ENCODE measurements at regions not wholly inside any gene's neighbourhood (a gene's known extent, or its start where the extent isn't known, plus 50 kb on each side); places are given as distances from the start of the nearest gene placed in this dataset.

- intact Hi-C loops (cut with DNase I): no loop called here
- no peak overlapping the region for H3K4me3 ChIP-seq
- no peaks in the 10 kb centered on the region for H3K9me3 ChIP-seq
- no peaks in the 10 kb centered on the region for H3K4me1 ChIP-seq
- H3K27me3 ChIP-seq (ENCODE audit: insufficient read depth in 3 of 3, low read length in 2 of 3): no peaks in the 10 kb centered on the region
- DNase-seq (no peak), ATAC-seq (no peak)
- TF ChIP-seq, protein P1, sequence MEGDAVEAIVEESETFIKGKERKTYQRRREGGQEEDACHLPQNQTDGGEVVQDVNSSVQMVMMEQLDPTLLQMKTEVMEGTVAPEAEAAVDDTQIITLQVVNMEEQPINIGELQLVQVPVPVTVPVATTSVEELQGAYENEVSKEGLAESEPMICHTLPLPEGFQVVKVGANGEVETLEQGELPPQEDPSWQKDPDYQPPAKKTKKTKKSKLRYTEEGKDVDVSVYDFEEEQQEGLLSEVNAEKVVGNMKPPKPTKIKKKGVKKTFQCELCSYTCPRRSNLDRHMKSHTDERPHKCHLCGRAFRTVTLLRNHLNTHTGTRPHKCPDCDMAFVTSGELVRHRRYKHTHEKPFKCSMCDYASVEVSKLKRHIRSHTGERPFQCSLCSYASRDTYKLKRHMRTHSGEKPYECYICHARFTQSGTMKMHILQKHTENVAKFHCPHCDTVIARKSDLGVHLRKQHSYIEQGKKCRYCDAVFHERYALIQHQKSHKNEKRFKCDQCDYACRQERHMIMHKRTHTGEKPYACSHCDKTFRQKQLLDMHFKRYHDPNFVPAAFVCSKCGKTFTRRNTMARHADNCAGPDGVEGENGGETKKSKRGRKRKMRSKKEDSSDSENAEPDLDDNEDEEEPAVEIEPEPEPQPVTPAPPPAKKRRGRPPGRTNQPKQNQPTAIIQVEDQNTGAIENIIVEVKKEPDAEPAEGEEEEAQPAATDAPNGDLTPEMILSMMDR (IDR thresholded peaks at IDR 0.05): no peak
- WGBS, 3 donors: 63 to 79% (median 78%) methylated on average over 3 of the region's 3 CpGs
- H3K36me3 ChIP-seq (ENCODE audit: insufficient read depth in 1 of 2, low read depth in 1 of 2): no peaks in the 10 kb centered on the region
- no peak overlapping the region for H3K27ac ChIP-seq
Observed at GRCh38 chr4:163878336-163879121, 384.0 kb downstream of the TMA16 start.

- H3K4me1 ChIP-seq: no peaks in the 10 kb centered on the region
- no peak overlapping the region for H3K27ac ChIP-seq
- H3K4me3 ChIP-seq: no peak overlapping the region
- intact Hi-C loops (cut with DNase I): no loop called here
- H3K36me3 ChIP-seq (ENCODE audit: insufficient read depth in 1 of 2, low read depth in 1 of 2): no peaks in the 10 kb centered on the region
- ATAC-seq (no peak), DNase-seq (no peak)
- H3K27me3 ChIP-seq (ENCODE audit: insufficient read depth in 3 of 3, low read length in 2 of 3): no peaks in the 10 kb centered on the region
- TF ChIP-seq, protein P1 (IDR thresholded peaks at IDR 0.05): no peak
- no peaks in the 10 kb centered on the region for H3K9me3 ChIP-seq
Observed at GRCh38 chr4:163892417-163892816, 397.9 kb downstream of the TMA16 start.

DNA sequence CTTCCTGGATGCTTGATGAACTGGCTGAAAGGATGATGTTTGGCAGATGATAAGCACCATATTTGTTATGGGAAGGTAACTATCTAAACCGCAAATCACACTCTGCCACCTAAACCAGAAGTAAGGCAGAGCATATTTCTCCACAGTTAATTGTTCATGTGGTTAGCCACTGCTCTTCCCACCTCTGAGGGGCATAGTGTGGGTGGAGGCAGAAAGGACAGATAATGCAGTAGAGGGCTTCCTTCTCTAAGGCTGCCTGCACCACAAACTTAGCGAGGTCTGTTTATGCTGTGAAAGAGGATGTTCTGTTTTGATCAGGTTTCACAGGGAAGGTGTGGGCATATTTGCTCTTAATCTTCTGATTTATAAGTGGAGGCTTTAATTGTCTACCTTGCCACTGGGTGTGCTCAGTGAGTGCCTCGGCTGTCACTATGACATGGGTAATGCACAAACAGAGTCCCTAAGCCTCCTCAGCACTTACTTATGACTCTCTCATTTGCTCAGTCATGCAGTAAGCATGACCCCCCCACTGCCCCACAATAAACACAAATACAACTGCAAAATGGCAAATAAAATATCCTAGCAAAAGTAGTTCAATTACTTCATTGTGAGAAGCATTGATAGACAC is 401.0 kb downstream of the TMA16 start:
- ATAC-seq (no peak), DNase-seq (no peak)
- Histone ChIP-seq H3K4me1 (no peaks in the 10 kb centered on the region), H3K27ac (no peak overlapping the region), H3K9me3 (no peaks in the 10 kb centered on the region), H3K36me3 (ENCODE audit: insufficient read depth in 1 of 2, low read depth in 1 of 2) (no peaks in the 10 kb centered on the region), H3K27me3 (ENCODE audit: insufficient read depth in 3 of 3, low read length in 2 of 3) (no peaks in the 10 kb centered on the region), H3K4me3 (no peak overlapping the region)
- 61 to 75% (median 69%) methylated on average over 3 of the region's 3 CpGs for WGBS, 3 donors
- TF ChIP-seq, protein P1 (IDR thresholded peaks at IDR 0.05): no peak
- intact Hi-C loops (cut with DNase I): no loop called here

- intact Hi-C loops (cut with DNase I): no loop called here
Observed at GRCh38 chr4:163901319-163901718, 406.8 kb downstream of the TMA16 start.

More at GRCh38 chr4:163901319-163901718, 406.8 kb downstream of the TMA16 start:
- WGBS, 3 donors: 35 to 45% (median 45%) methylated on average over 1 of the region's 1 CpG
- no peaks in the 10 kb centered on the region for H3K4me1 ChIP-seq
- ATAC-seq: no peak
- TF ChIP-seq, protein P1 (IDR thresholded peaks at IDR 0.05): no peak
- no peaks in the 10 kb centered on the region for H3K27me3 ChIP-seq (ENCODE audit: insufficient read depth in 3 of 3, low read length in 2 of 3)
- no peaks in the 10 kb centered on the region for H3K36me3 ChIP-seq (ENCODE audit: insufficient read depth in 1 of 2, low read depth in 1 of 2)
- H3K9me3 ChIP-seq: no peaks in the 10 kb centered on the region
- H3K4me3 ChIP-seq: no peak overlapping the region
- no peak for DNase-seq
- no peak overlapping the region for H3K27ac ChIP-seq

All from psoas muscle (tissue), 7 donors.